Astrocyte (in vitro differentiated cells and primary cell): ENCODE measurements at regions not wholly inside any gene's neighbourhood (a gene's known extent, or its start where the extent isn't known, plus 50 kb on each side); places are given as distances from the start of the nearest gene placed in this dataset.

ENCODE experiments used
- CTCF ChIP-seq: IDR thresholded peaks from 2 replicates; pipeline ENCODE4 v1.5.1; 2011; ENCODE audit warnings: low read depth, mild to moderate bottlenecking, inconsistent platforms, low read length, moderate library complexity; ENCODE audit not compliant: insufficient read depth
- EZH2 ChIP-seq: IDR thresholded peaks from 2 replicates; pipeline ENCODE4 v1.6.1; 2012; ENCODE audit warnings: mild to moderate bottlenecking, low read length, inconsistent platforms; ENCODE audit not compliant: insufficient read depth

DNA sequence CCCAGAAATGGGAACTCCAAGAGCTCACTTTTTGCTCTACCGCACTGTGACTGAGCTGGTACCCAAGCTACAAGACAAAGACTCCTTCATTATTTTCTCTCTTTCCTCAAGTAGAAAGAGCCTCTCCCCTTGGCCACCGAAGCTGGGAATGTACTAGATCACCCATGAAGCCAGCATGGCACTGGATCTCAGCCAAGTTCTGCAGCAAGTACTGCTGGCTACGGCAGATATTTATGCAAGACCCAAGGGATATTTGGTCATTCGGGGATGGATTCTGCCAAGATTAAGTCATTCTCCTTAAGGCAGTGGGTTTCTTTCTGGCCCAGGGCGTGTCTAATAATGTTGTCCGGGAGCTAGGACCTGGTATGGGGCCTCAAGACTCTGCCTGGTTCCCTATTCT lies 633.5 kb downstream of the SLITRK1 start:
- TF ChIP-seq CTCF (no peak), EZH2 (no peak)
